ENCODE measurements at regions not wholly inside any gene's neighbourhood (a gene's known extent, or its start where the extent isn't known, plus 50 kb on each side); places are given as distances from the start of the nearest gene placed in this dataset.

DNA sequence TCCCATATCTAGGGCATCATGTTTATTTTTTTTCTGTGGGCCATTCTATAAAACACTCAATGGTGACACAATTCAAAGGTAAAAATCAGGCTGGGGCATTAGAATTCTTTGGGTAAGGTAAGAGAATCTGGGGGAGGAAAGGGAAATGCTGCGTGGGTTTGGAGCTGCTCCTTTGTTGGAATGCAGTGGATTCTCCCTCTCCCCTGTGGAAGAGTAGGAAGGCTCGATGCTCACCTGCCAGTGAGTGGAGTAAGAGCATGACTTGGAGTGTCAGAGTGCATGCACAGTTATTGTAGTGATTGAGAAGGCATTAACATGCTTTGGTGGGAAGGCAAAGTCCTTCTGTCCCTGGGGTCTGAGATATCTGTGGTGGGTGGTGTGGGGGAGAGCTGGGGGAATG is 280.0 kb downstream of the PDCD6IP start:
- TF ChIP-seq EZH2 (IDR thresholded peaks at IDR 0.05; ENCODE audit: borderline replicate concordance, low read depth, low read length, severe bottlenecking), result no peak
- TF ChIP-seq, protein P1, sequence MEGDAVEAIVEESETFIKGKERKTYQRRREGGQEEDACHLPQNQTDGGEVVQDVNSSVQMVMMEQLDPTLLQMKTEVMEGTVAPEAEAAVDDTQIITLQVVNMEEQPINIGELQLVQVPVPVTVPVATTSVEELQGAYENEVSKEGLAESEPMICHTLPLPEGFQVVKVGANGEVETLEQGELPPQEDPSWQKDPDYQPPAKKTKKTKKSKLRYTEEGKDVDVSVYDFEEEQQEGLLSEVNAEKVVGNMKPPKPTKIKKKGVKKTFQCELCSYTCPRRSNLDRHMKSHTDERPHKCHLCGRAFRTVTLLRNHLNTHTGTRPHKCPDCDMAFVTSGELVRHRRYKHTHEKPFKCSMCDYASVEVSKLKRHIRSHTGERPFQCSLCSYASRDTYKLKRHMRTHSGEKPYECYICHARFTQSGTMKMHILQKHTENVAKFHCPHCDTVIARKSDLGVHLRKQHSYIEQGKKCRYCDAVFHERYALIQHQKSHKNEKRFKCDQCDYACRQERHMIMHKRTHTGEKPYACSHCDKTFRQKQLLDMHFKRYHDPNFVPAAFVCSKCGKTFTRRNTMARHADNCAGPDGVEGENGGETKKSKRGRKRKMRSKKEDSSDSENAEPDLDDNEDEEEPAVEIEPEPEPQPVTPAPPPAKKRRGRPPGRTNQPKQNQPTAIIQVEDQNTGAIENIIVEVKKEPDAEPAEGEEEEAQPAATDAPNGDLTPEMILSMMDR (IDR thresholded peaks at IDR 0.05; ENCODE audit: extremely low read depth in 1 of 2, insufficient read depth in 1 of 2, low read depth in 1 of 2, low read length in 2 of 2), result no peak
- TF ChIP-seq POLR2A (IDR thresholded peaks at IDR 0.05; ENCODE audit: low read depth, low read length), result no peak
- TF ChIP-seq POLR2AphosphoS5 (IDR thresholded peaks at IDR 0.05; ENCODE audit: insufficient read depth, low read depth, low read length), result no peak
- TF ChIP-seq, protein P2, sequence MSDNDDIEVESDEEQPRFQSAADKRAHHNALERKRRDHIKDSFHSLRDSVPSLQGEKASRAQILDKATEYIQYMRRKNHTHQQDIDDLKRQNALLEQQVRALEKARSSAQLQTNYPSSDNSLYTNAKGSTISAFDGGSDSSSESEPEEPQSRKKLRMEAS (IDR thresholded peaks at IDR 0.05; ENCODE audit: insufficient read depth, insufficient read length), result no peak
- no peak for TF ChIP-seq JUN (IDR thresholded peaks at IDR 0.05; ENCODE audit: borderline replicate concordance, insufficient read depth, insufficient read length, low read depth)
- no peak for TF ChIP-seq FOS (IDR thresholded peaks at IDR 0.05; ENCODE audit: borderline replicate concordance, insufficient read depth, low read length)

Data from endothelial cell of umbilical vein (primary cell).